Activated CD8-positive, alpha-beta T cell treated with anti-CD3 and anti-CD28 coated beads for 36 hours (primary cell): ENCODE measurements at regions not wholly inside any gene's neighbourhood (a gene's known extent, or its start where the extent isn't known, plus 50 kb on each side); places are given as distances from the start of the nearest gene placed in this dataset.

Experiments used
- ATAC-seq: fragments of 200-7000 bp; cut with Tn5 transposase; one replicate; pipeline ENCODE4 v1.10.0; 2021; ENCODE audit warnings: mild to moderate bottlenecking, moderate library complexity
- CTCF ChIA-PET: fragments of 350-600 bp; sonication (Branson Sonifier 250); formaldehyde crosslinking; loops from one replicate; lab custom pipeline; 2021; ENCODE audit warnings: antibody characterized with exemption; lab: Charles Lee
- POLR2A ChIA-PET: fragments of 350-600 bp; sonication (Branson Sonifier 250); formaldehyde crosslinking; loops from one replicate; lab custom pipeline; 2021; ENCODE audit warnings: antibody characterized with exemption; lab: Charles Lee
- DNase-seq: peaks from one replicate; pipeline ENCODE4 v3.0.0-alpha.2; 2020
- H3K27ac Mint-ChIP-seq: one replicate; pipeline ENCODE4 v1.8.0; 2021; ENCODE audit warnings: mild to moderate bottlenecking, mixed read lengths
- H3K27me3 Mint-ChIP-seq: one replicate; pipeline ENCODE4 v1.8.0; 2021; ENCODE audit warnings: mixed read lengths
- H3K36me3 Mint-ChIP-seq: one replicate; pipeline ENCODE4 v1.8.0; 2021; ENCODE audit warnings: low read depth, mixed read lengths
- H3K4me1 Mint-ChIP-seq: one replicate; pipeline ENCODE4 v1.8.0; 2021; ENCODE audit warnings: low read depth, mixed read lengths
- H3K4me3 Mint-ChIP-seq: one replicate; pipeline ENCODE4 v1.8.0; 2021; ENCODE audit warnings: mild to moderate bottlenecking, moderate library complexity, mixed read lengths
- H3K9me3 Mint-ChIP-seq: one replicate; pipeline ENCODE4 v1.8.0; 2021; ENCODE audit warnings: mixed read lengths
- intact Hi-C: fragments of 100-400 bp; cut with micrococcal nuclease; formaldehyde crosslinking; loops from one replicate; pipeline ENCODE4 v1.10.0; 2022
- TF ChIP-seq, protein P1 (sequence below): fragments of 200-600 bp; IDR thresholded peaks from one replicate; pipeline ENCODE4 v1.8.0; 2022; ENCODE audit warnings: antibody characterized with exemption, mild to moderate bottlenecking

DNA sequence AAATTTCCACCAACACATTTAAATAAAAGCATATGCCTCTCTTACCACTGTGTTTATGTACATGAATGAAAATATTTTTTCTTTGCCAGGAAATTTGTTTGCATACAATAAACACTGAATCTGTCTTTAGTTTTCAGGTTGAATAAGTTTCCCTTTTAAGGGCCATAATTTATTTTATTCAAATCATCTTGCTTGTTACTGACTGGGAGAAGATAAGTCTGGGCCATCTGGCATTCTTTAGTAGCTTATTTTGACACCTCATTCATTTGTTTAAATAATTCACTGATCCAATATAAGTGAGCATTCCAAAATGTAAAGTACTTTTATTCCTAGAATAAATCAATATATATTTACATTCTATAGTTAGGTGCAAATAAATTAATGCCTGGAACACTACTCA lies 1001.3 kb downstream of the PLOD2 start:
- CTCF ChIA-PET: no interaction called here
- Mint-ChIP-seq H3K36me3 (no peaks in the 10 kb centered on the region), H3K27ac (no peak overlapping the region), H3K27me3 (no peaks in the 10 kb centered on the region), H3K4me3 (no peak overlapping the region), H3K4me1 (no peaks in the 10 kb centered on the region), H3K9me3 (peaks cover 2% of the 10 kb centered on the region)
- intact Hi-C loops: no loop called here
- TF ChIP-seq, protein P1, sequence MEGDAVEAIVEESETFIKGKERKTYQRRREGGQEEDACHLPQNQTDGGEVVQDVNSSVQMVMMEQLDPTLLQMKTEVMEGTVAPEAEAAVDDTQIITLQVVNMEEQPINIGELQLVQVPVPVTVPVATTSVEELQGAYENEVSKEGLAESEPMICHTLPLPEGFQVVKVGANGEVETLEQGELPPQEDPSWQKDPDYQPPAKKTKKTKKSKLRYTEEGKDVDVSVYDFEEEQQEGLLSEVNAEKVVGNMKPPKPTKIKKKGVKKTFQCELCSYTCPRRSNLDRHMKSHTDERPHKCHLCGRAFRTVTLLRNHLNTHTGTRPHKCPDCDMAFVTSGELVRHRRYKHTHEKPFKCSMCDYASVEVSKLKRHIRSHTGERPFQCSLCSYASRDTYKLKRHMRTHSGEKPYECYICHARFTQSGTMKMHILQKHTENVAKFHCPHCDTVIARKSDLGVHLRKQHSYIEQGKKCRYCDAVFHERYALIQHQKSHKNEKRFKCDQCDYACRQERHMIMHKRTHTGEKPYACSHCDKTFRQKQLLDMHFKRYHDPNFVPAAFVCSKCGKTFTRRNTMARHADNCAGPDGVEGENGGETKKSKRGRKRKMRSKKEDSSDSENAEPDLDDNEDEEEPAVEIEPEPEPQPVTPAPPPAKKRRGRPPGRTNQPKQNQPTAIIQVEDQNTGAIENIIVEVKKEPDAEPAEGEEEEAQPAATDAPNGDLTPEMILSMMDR: no peak
- no peak for DNase-seq
- POLR2A ChIA-PET: no interaction called here
- no peak for ATAC-seq

- Mint-ChIP-seq H3K27me3 (no peaks in the 10 kb centered on the region), H3K27ac (no peak overlapping the region), H3K9me3 (peaks cover 2% of the 10 kb centered on the region), H3K36me3 (no peaks in the 10 kb centered on the region), H3K4me3 (no peak overlapping the region), H3K4me1 (no peaks in the 10 kb centered on the region)
- CTCF ChIA-PET: no interaction called here
- intact Hi-C loops: no loop called here
- TF ChIP-seq, protein P1: no peak
- ATAC-seq: no peak
- no peak for DNase-seq
- POLR2A ChIA-PET: no interaction called here
Measured at GRCh38 chr3:145170121-145170520, 990.9 kb downstream of the PLOD2 start.

DNA sequence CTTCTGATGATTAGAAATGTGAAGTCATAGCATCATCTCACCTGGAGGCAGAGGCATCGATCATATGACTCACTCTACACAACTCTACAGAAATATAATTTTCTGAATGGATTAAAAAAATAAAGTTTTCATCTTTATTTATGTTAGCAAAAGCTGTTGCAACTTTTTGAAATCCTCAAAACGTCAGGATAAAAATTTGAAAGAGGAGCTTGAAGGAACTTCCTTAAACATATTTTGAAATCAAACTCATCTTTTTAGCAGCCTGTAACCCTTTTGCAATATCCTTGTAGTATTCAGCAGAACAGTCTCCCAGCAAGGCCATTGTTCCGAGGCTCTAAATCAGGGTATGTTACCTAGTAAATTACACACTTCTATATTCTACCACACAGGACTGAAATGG lies 985.4 kb downstream of the PLOD2 start:
- CTCF ChIA-PET: no interaction called here
- TF ChIP-seq, protein P1: no peak
- H3K27ac Mint-ChIP-seq: no peak overlapping the region
- H3K4me3 Mint-ChIP-seq: no peak overlapping the region
- ATAC-seq: no peak
- no peaks in the 10 kb centered on the region for H3K4me1 Mint-ChIP-seq
- POLR2A ChIA-PET: no interaction called here
- no peaks in the 10 kb centered on the region for H3K36me3 Mint-ChIP-seq
- intact Hi-C loops: no loop called here
- H3K9me3 Mint-ChIP-seq: no peaks in the 10 kb centered on the region
- H3K27me3 Mint-ChIP-seq: no peaks in the 10 kb centered on the region
- no peak for DNase-seq

GRCh38 chr3:145176907-145177306 lies 984.1 kb downstream of the PLOD2 start:
- Mint-ChIP-seq H3K27ac (no peak overlapping the region), H3K4me1 (no peaks in the 10 kb centered on the region), H3K4me3 (no peak overlapping the region), H3K9me3 (no peaks in the 10 kb centered on the region), H3K36me3 (no peaks in the 10 kb centered on the region), H3K27me3 (no peaks in the 10 kb centered on the region)
- CTCF ChIA-PET: no interaction called here
- POLR2A ChIA-PET: no interaction called here
- ATAC-seq: no peak
- intact Hi-C loops: no loop called here
- no peak for DNase-seq
- TF ChIP-seq, protein P1: no peak

- no peak overlapping the region for H3K27ac Mint-ChIP-seq
- ChIA-PET POLR2A (no interaction called here), CTCF (no interaction called here)
- ATAC-seq: no peak
- H3K27me3 Mint-ChIP-seq: no peaks in the 10 kb centered on the region
- intact Hi-C loops: no loop called here
- no peak for DNase-seq
- TF ChIP-seq, protein P1: no peak
- H3K4me1 Mint-ChIP-seq: no peaks in the 10 kb centered on the region
- H3K4me3 Mint-ChIP-seq: no peak overlapping the region
- no peaks in the 10 kb centered on the region for H3K36me3 Mint-ChIP-seq
- no peaks in the 10 kb centered on the region for H3K9me3 Mint-ChIP-seq
Measured at GRCh38 chr3:145177828-145178227, 983.2 kb downstream of the PLOD2 start.
